Keratinocyte (primary cell): ENCODE measurements at regions not wholly inside any gene's neighbourhood (a gene's known extent, or its start where the extent isn't known, plus 50 kb on each side); places are given as distances from the start of the nearest gene placed in this dataset.

Experiments used
- DNase-seq: peaks from one replicate; pipeline ENCODE4 v3.0.0-alpha.2; 2011; ENCODE audit warnings: low read depth, missing footprints, low spot score
- FAIRE-seq: peaks from 2 replicates; lab custom pipeline; 2011; peaks lifted over from hg19 to GRCh38; lab: Jason Lieb, UNC
- H2AFZ ChIP-seq: 2 replicates; pipeline ENCODE4 v1.6.0; 2012; ENCODE audit warnings: low read length, control low read depth, inconsistent platforms; ENCODE audit not compliant: control insufficient read depth
- H3K27ac ChIP-seq: 2 replicates; pipeline ENCODE4 v1.5.1; 2011; ENCODE audit warnings: low read length; ENCODE audit not compliant: control insufficient read depth, insufficient read depth
- H3K27me3 ChIP-seq: 3 replicates; pipeline ENCODE4 v1.6.0; 2011; ENCODE audit warnings: low read length; ENCODE audit not compliant: control insufficient read depth, insufficient read depth; ENCODE audit errors: extremely low read depth
- H3K36me3 ChIP-seq, 2 experiments: 2 replicates in 1 of 2; 3 replicates in 1 of 2; pipeline ENCODE4 v1.5.1; 2011; ENCODE audit warnings: low read length in 2 of 2, mild to moderate bottlenecking in 1 of 2; ENCODE audit not compliant: control insufficient read depth in 2 of 2, insufficient read depth in 2 of 2; ENCODE audit errors: extremely low read depth in 1 of 2
- H3K4me1 ChIP-seq: 3 replicates; pipeline ENCODE4 v1.5.1; 2011; ENCODE audit warnings: low read length; ENCODE audit not compliant: control insufficient read depth, insufficient read depth; ENCODE audit errors: extremely low read depth
- H3K4me2 ChIP-seq: 3 replicates; pipeline ENCODE4 v1.6.0; 2011; ENCODE audit warnings: low read depth, low read length; ENCODE audit not compliant: control insufficient read depth, insufficient read depth; ENCODE audit errors: extremely low read depth
- H3K4me3 ChIP-seq, 3 experiments: fragments of 200-600 bp in 1 of 3; sonication (generic) in 1 of 3; 2 replicates in 2 of 3; 3 replicates in 1 of 3; pipeline ENCODE4 v1.5.1; 2011 to 2016; ENCODE audit warnings: low read length in 3 of 3, mild to moderate bottlenecking in 3 of 3, control low read depth in 2 of 3, inconsistent platforms in 1 of 3, low read depth in 1 of 3, mixed read lengths in 1 of 3, mixed run types in 1 of 3, moderate library complexity in 1 of 3; ENCODE audit not compliant: control insufficient read depth in 2 of 3, insufficient read depth in 2 of 3; ENCODE audit errors: extremely low read depth in 1 of 3
- H3K79me2 ChIP-seq: 2 replicates; pipeline ENCODE4 v1.6.0; 2012; ENCODE audit warnings: low read length; ENCODE audit not compliant: control insufficient read depth, insufficient read depth
- H3K9ac ChIP-seq: 3 replicates; pipeline ENCODE4 v1.6.0; 2011; ENCODE audit warnings: low read length; ENCODE audit not compliant: control insufficient read depth, insufficient read depth; ENCODE audit errors: extremely low read depth
- H3K9me1 ChIP-seq: 3 replicates; pipeline ENCODE4 v1.6.0; 2011; ENCODE audit warnings: low read length; ENCODE audit not compliant: control insufficient read depth, insufficient read depth; ENCODE audit errors: extremely low read depth
- H3K9me3 ChIP-seq: 2 replicates; pipeline ENCODE4 v1.5.1; 2012; ENCODE audit warnings: low read depth, low read length; ENCODE audit not compliant: control insufficient read depth
- H4K20me1 ChIP-seq: 3 replicates; pipeline ENCODE4 v1.6.0; 2011; ENCODE audit warnings: low read length; ENCODE audit not compliant: control insufficient read depth, insufficient read depth; ENCODE audit errors: extremely low read depth
- CTCF ChIP-seq, 3 experiments: IDR thresholded peaks in 1 of 3; conservative IDR thresholded peaks in 1 of 3; optimal IDR thresholded peaks in 1 of 3; 2 replicates in 2 of 3; 3 replicates in 1 of 3; pipeline versions ENCODE3 to v1.5.1; 2011; ENCODE audit warnings: low read length in 3 of 3, mild to moderate bottlenecking in 3 of 3, moderate library complexity in 2 of 3, control low read depth in 1 of 3, inconsistent platforms in 1 of 3; ENCODE audit not compliant: insufficient read depth in 2 of 3; ENCODE audit errors: extremely low read depth in 1 of 3
- EZH2 ChIP-seq: IDR thresholded peaks from one replicate; pipeline ENCODE4 v1.6.1; 2012; ENCODE audit warnings: inconsistent platforms, mild to moderate bottlenecking, low read length, moderate library complexity
- dilution Hi-C: fragments of 300-500 bp; cut with MboI; formaldehyde crosslinking; loops from one replicate; pipeline ENCODE4 v1.7.0; 2020; ENCODE audit warnings: low sequenced_read_pairs; ENCODE audit not compliant: extremely low pct_ligation_motif_present

GRCh38 chr13:105625691-105626090 lies 909.8 kb downstream of the EFNB2 start:
- FAIRE-seq, result no peak
- H2AFZ ChIP-seq, result no peak overlapping the region
- H3K9me1 ChIP-seq, result no peaks in the 10 kb centered on the region
- TF ChIP-seq EZH2 (no peak), CTCF (optimal IDR thresholded peaks at IDR 0.05 in 1 of 3, IDR thresholded peaks at IDR 0.05 in 1 of 3, conservative IDR thresholded peaks at IDR 0.05 in 1 of 3; ENCODE audit: extremely low read depth in 1 of 3, insufficient read depth in 2 of 3, low read length in 3 of 3) (no peak)
- dilution Hi-C loops, result no loop called here
- DNase-seq, result no peak
- no peaks in the 10 kb centered on the region for H3K9me3 ChIP-seq
- H3K36me3 ChIP-seq, result no peaks in the 10 kb centered on the region
- no peaks in the 10 kb centered on the region for H3K4me1 ChIP-seq
- no peaks in the 10 kb centered on the region for H4K20me1 ChIP-seq
- no peaks in the 10 kb centered on the region for H3K27me3 ChIP-seq
- no peak overlapping the region for H3K9ac ChIP-seq
- H3K4me3 ChIP-seq, result no peak overlapping the region
- H3K27ac ChIP-seq, result no peak overlapping the region
- H3K4me2 ChIP-seq, result no peak overlapping the region
- H3K79me2 ChIP-seq, result no peaks in the 10 kb centered on the region

GRCh38 chr13:105616333-105617075 lies 919.0 kb downstream of the EFNB2 start:
- Histone ChIP-seq H3K9me3 (no peaks in the 10 kb centered on the region), H3K27ac (no peak overlapping the region), H3K79me2 (no peaks in the 10 kb centered on the region), H2AFZ (no peak overlapping the region), H3K36me3 (no peaks in the 10 kb centered on the region), H3K27me3 (no peaks in the 10 kb centered on the region), H4K20me1 (no peaks in the 10 kb centered on the region), H3K4me2 (no peak overlapping the region), H3K9ac (no peak overlapping the region), H3K9me1 (no peaks in the 10 kb centered on the region), H3K4me1 (peaks cover 8% of the 10 kb centered on the region), H3K4me3 (no peak overlapping the region)
- DNase-seq (no peak), FAIRE-seq (no peak)
- dilution Hi-C loops, result no loop called here
- TF ChIP-seq CTCF (optimal IDR thresholded peaks at IDR 0.05 in 1 of 3, IDR thresholded peaks at IDR 0.05 in 1 of 3, conservative IDR thresholded peaks at IDR 0.05 in 1 of 3; ENCODE audit: extremely low read depth in 1 of 3, insufficient read depth in 2 of 3, low read length in 3 of 3) (no peak), EZH2 (no peak)
